ENCODE measurements at regions not wholly inside any gene's neighbourhood (a gene's known extent, or its start where the extent isn't known, plus 50 kb on each side); places are given as distances from the start of the nearest gene placed in this dataset.

GRCh38 chr10:78832281-78832680 lies 236.5 kb upstream of the ZMIZ1 start:
- TF ChIP-seq POLR2AphosphoS5 (IDR thresholded peaks at IDR 0.05; ENCODE audit: borderline replicate concordance, low read depth, low read length) (no peak), EZH2 (IDR thresholded peaks at IDR 0.05) (no peak), FOXP2 (optimal IDR thresholded peaks at IDR 0.05; ENCODE audit: control extremely low read depth, extremely low read length, insufficient read depth) (no peak)

Measured in SK-N-MC (cell line).